ENCODE measurements at regions not wholly inside any gene's neighbourhood (a gene's known extent, or its start where the extent isn't known, plus 50 kb on each side); places are given as distances from the start of the nearest gene placed in this dataset.

- TF ChIP-seq CTCF (IDR thresholded peaks at IDR 0.05) = no peak
- no peak for TF ChIP-seq POLR2A (IDR thresholded peaks at IDR 0.05)
These were observed 362.9 kb upstream of the ZNF608 start for GRCh38 chr5:125109293-125109692.

All from lower leg skin (tissue), 3 donors.